CD4-positive, alpha-beta T cell treated with Interferon gamma for 1 hour (primary cell): ENCODE measurements at regions not wholly inside any gene's neighbourhood (a gene's known extent, or its start where the extent isn't known, plus 50 kb on each side); places are given as distances from the start of the nearest gene placed in this dataset.

Source experiments
- DNase-seq: peaks from one replicate; pipeline ENCODE4 v3.0.0-alpha.2; 2020

DNA sequence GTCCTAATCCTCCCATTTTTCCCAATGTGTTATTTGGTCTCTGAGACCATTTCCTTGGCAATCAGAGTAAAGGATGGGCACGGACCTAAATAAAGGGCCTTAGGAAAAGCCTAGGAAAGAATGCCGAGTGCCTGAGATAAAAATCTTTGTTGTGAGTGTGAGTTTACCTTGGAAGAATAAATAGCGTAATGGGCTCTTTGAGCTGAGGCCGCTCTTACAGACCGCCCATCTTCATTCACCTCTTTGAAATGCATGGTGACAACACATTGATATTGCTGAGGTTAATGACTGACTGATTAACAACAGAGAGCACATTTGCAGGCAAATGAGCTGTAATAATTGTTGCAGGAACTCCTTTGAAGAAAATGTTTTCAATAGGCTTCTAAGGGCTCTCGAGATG is 1967.1 kb upstream of the WWC1 start:
- no peak for DNase-seq

DNA sequence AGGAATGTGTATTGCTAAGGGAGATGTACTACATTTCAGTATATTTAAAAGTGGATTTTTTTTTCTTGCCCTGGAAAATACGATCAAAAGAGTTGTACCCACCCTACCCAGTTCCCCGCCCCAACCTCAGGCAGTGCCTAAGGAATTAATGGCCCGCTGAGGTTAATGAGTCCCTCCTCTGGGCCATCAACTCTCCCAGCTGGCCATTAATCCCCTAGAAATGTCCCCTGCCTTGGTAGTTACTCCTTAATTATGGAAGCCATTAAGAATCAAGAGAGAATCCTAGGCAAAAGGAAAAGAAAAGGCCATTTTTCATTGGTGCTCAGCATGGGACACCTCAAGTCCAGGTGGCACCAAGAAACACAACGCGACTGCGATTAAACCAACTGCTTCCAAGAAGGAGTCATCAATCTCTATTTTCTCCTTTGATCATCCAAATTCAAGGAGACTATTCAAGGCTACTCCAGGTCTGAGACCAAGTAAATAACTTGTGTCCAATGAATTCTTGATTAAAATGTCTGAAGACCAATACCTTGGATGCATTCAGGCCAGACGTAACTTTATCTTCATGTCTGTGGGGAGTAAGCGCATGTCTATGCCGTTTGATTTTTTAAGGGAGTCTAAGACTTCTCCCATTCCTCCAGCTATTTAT is 1962.2 kb upstream of the WWC1 start:
- DNase-seq, result no peak

DNA sequence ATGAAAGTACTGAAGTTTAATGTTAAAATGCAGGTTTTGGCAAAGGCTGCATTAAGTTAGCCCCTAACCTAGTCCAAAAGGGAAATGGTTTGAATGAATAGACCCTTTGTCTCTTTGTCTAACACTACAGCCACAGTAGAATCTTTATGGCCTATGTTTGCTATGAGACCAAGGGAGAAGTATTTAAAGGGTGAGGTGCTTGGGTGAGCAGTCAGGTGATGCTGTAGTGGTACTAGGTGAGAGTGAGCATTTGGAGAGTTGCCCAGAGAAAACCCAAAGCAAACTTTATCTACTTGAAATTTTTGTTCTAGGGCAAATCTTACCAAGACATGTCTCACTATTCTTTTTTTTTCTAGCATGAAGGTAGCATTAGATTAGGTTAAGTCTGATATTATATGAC is 1961.4 kb upstream of the WWC1 start:
- no peak for DNase-seq

DNA sequence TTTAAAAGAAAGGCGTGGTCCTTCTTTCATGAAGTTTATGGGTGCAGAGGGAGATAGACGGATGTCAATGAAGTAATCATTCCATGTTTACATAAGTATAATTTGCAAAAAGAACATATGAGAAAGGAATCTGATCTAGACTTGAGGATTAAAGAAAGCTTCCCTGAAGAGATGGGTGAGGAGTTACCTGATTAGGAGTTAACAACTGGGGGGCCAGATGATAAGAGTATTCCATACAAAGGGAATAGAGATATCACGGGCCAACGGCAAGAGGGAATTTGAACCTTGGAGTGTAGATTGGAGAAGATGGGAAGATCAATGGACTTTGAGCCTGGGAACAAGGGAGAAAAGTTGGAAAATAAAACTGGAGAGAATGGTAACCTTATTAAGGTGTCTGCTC is 1959.9 kb upstream of the WWC1 start:
- DNase-seq, result no peak

DNA sequence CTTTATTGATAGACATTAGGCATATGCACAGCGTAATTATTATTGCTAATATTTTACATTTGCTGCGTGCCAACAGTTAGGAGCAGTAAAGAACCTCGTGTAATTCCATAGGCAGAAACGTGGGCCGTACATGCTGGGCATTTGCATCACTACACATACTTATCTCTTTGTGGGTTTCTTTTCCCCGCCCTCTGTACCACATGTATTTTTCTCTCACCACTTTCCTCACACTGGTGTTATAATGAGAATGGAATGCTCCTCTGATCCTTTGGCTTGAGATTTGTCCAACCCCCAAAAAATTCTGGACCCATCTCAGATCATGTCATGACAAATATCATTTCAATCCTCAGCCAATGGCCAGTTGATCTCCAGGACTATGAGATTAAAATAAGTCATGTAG is 1952.6 kb upstream of the WWC1 start:
- DNase-seq, result no peak

DNA sequence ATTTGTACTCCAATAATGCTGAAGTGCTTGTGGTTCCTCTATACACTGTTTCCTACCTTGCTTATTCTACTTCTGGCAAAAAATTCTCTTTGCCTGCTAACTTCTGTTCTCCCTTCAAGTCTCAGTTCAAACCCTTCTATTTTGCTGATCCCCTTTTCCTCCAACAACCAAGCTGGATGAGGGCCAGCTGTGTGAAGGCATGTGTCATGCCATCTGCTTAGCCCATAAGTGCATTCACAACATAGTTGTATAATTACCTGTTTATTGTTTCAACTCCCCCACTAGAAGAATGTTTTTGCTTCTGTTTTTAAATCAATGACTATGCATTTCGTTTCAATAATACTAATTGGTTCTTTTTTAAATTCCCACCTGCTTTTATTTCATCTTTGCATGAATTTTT is 1951.4 kb upstream of the WWC1 start:
- no peak for DNase-seq

DNA sequence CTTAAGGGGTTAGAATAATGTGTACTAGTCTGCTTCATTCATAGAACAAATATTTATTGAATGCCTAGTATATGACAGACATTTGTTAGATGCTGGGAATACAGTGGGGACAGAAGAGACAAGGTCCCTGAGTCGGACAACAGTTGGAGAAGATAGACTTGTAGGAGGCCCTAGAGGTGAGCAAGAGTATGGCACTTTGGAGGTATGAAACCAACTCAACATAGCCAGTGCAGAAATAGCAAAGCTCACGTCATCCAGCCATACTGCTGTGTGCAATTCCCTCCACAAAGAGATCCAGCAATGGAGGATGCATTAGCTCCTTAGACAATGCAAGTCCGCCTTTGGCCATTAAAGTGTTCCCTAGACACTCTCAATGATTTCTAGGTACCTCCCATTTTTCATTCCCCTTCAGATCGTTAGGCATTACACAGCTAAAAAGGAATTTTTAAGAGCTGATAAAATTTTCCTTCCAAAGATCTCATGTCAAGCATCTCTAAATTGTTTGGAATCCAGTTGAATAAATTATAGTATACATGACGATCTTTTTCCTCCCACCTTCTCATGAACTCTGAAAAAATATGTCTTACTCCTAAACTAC is 1949.6 kb upstream of the WWC1 start:
- DNase-seq, result no peak

DNA sequence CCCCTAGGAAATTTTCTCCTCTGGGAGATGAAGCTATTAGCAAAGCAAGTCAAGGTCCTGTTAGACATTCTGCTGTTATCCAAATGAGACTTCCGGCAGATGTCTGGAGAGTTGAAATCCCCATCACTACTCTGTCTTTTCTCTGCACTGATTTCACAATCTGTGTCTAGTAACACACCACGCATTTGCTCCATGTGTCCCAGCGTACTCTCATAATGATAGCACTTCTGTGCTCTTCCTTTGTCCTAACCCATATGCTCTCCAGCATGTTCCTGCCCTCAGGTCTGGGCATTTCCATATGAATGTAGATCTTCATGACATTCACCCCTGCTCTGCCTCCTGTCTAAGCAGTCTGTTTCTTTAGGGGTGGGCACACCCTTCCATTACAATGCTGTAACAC is 1949.0 kb upstream of the WWC1 start:
- DNase-seq, result no peak

DNA sequence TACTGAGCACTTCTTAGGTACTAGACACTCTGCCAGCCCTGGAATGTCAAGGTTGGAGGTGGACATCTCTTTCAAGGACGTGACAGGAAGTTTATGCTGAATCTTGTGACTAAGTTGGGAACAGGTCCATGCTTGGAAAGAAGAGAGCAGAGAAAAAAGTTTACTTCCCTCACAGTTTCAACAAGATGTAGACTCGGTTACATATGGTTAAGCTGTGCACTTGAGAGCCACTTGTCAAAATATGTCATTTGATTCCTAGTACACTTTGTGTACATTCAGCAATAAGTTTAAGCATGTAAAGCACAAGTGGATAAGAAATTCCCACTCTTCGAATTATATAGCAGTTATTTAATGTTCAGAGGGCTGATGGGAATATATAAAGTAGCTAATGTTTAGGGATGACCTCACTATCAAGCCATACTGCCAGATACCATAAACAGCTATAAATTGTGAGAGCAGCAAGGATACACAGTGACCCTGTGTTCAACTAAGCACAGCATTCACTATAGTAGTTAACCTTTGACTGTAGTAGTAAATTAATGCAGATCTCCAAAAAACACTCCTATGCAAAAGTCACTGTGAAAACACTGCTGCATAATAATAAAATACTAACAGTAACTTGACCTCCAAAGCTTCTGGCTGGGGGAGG is 1944.6 kb upstream of the WWC1 start:
- no peak for DNase-seq

DNA sequence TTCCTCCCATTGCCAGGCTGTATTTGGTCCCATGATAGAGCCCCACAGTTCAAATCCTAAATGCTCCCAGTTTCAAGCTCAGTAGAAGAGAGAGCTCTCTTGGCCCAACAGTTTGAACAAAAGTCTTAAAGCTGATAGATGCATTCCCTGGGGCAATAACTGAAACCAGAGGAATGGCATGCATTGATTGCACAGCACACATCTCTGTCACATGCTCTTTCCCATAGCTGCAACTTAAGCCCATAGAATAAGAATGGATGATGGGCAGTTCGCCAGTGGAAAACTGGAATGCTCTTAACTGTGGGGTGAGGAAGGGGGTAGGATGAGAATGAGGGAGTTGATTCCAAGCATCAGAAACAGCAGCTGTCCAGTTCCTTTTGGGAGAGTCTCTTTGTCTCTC is 1942.4 kb upstream of the WWC1 start:
- DNase-seq, result no peak

DNA sequence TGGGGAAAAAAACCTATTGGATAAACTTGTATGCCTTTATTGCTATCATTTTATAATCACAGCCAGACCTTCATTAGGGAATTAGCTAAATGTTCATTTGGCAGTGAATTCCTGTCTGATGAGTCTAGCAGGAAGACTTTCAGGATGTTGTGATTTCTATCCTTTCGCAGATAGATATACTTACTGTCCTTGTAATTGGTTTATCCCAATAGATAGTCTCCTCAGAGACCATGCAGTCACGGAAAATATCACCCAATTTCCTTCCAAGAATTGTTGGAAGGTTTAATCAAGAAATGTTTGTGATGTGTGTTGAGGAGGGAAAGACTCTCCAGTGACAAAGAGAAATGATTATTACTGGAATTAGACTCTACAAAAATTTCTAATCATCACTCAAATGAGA is 1937.9 kb upstream of the WWC1 start:
- DNase-seq, result no peak

DNA sequence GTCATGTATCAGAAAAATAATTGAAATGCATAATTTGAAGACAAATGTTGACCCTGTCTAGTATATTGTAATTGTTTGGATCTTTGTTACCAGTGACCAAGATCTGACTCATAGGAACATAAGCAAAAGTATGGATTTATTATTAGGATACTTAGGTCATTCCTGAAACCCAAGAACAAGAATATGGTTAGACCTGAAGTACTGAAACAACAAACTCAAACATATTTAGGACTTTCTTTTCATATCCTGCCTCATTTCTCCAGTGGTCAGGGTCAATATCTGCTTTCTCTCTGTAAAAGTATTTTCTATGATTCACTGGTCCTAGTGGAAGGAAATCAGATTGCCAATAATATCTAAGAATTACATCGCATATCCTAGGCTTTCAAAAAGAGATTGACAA is 1937.1 kb upstream of the WWC1 start:
- DNase-seq, result no peak

DNA sequence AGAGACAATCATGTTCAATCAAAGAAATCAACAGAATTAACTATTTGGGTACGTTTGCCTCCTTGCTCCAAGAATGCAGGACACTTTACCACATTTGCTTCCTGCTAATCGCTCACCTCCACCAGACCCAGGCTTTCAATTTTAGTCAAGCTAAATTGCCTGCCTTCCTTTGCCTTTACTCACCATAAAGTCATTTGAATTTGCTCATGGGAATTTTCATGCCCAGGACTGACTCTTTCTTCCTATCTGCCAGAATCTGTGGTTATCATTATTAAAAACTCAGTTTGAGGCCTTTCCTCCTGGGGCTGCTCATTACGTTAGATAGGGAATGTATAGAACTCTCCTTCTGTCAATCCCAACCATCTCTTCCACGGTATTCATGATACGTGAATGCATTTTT is 1935.3 kb upstream of the WWC1 start:
- DNase-seq, result no peak

DNA sequence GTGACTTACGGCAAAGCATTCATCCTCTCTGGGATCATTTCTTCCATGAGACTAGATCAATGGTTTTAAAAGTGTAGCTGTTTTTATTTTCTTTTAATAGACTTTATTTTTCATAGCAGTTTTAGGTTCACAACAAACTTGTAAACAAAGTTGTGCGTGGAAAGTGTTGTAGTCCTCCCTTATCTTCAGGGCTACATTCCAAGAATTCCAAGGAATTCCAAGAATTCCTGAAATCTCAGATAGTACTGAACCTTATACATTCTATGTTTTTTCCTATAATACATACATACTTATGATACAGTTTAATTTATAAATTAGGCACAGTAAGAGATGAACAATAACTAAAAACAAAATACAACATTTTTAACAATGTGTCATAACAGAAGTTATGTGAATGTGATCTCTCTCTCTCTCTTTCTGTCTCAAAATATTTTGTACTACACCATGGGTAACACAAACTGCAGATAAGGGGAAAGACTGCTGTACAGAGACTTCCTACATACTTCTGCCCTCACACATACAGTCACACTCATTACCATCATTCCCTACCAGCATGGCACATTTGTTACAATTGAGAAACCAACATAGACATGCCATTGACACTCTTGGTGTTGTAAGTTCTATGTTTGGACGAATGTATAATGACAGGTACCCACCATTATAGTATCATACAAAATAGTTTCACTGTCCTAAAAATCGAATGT is 1933.2 kb upstream of the WWC1 start:
- no peak for DNase-seq

DNA sequence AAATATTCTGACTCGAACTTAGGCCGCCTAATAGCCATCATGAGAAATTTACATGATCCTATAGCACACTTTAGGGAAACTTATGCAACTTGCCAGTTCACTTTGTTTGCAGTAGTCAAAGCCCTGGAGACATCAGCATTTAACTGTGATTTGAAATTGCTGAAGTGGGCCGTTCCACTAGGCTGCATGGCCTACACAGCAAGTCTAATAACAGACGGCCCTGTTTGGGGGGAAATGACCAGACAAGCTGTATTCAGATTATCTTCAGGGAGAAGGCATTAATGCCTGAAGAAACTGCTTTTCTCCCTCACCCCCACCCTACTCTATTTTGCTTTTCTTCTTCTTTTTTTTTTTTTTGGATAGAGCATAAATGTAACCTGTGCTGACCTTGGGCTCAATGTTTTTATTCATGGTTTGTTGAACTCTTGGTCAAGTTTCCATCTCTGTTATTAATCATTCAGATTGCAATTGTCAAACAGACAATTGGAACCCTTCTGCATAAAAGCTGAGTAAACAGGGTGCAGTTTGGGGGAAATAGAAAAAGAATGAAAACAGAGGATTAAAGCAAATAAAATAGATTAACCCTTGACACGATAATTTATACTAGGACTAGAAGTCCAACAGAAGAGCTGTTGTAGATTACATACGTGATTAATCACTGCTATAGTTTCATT is 1928.2 kb upstream of the WWC1 start:
- DNase-seq, result no peak

DNA sequence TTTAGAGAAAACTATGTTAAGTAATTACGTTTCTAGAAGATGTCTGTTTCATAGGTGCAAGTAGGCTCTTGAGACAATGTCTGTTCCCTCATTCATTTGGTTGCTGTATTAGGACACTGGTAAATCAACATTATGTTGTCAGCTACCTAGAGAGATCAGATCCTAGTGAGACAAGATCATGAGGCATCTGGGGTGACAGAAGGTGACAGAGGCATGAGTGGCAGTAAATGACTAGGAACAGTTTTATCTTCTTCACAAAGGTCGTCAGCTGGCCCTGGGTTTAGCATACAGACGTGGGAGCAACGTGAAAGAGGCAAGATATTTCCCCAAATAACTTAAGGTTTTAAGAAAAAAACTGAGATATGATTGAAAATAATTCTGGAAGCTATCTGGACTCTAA is 1926.3 kb upstream of the WWC1 start:
- no peak for DNase-seq

DNA sequence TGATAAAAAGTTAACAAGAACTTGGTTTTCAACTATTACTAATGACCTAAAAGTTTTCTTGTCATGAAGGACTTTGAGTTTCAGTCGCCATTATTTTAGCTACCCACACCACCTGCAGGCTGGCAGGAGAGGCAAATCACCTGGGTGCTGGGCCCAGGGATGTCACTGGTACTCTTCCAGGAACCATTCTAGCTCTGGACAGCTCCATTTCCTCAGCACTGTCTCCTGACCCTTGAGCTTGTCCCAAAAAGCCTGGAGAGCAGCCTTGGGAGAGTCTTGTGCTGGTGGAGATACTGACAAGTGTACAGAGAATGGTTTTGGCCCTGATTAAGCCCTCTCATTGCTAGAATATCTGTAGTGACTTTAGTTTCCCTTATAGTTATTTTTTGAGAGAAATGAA is 1924.1 kb upstream of the WWC1 start:
- DNase-seq, result no peak

DNA sequence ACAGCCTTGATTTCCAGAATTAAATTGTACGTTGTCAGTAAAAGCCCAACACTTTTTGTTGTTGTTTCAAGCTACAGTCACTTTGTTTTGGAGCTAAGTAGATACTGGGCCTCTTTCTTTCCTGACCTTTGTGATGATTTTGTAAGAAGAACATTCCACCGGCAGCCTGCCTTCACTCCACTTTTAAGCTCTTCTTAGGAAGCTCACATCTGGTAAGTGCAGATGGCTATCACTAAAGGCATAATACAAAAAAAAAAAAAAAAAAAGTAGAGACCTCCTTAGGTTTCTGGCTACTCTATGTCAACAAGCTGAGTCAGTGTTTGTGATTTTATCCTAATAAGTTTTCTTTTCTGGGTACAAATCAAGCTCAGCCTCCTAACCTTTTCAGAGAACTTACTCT is 1922.1 kb upstream of the WWC1 start:
- DNase-seq, result no peak

DNA sequence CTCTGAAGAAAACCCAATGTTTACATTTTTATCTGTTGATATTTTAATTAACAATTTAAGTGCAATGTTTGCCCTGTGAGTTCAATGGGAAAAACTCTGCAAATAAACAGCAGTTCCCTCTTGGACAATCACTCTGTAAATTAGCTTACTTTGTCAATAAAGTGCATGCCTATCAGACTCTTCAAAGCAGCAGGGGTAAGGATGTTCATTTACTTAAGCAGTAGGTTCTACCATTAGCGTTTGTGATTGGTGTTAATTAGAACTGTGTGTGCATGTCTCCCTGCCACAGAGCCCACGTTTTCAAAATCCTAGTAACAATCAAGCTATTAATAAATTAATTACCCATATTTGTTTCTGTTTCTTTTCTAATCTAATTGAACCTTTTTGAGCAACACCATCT is 1921.6 kb upstream of the WWC1 start:
- DNase-seq, result no peak

DNA sequence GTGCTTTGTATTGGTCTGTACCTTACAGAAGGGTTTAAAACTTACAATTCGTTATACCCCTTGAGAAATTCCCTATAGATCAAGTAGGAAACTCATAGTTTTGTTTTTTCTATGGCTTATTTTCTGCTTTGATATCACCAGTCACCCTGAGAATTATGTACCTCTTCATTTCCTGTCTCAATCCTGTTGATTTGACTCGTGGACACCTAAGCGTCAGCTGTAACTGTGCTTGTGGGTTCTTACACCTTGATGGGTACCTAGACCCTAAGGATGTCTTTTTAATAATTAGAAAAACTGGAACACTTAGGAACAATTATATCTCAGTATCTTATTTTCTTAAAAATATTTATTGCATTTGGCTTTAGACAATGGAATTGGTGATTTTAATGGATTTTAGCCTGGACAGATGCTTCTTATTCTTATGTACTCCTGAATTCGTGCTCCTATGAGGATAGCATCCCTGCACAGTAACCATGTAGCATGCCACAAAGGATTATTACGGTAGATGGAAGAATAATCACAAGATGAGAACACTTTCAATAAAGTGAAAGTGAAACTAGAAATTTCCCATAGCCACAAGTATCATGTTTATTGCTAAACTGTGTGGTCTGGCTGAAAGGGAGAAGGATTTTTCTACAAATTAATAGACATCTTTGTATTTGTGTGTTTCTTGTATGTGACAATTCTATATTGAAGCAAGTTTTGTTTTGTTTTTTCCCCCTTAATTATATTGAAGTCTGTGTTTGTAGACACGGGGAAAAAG is 1920.3 kb upstream of the WWC1 start:
- DNase-seq, result no peak

DNA sequence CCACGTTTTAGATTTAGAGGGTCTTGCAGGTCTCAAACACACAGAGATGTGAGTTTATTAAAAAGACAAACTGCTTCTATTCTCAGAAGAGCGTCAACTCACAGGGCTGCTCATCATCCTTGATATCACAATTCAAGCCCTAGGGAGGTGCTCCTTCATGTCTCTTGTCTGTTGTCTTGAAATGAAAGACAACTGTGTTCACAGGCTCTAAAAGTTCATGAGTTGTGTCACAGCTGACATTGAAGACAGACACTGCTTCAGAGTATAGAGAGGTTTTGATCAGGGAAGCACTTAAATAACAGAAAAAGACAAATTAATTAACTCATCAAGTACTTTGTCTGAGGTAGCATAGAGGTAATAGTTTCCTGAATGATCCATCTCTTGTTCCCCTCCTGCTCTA is 1917.6 kb upstream of the WWC1 start:
- no peak for DNase-seq

DNA sequence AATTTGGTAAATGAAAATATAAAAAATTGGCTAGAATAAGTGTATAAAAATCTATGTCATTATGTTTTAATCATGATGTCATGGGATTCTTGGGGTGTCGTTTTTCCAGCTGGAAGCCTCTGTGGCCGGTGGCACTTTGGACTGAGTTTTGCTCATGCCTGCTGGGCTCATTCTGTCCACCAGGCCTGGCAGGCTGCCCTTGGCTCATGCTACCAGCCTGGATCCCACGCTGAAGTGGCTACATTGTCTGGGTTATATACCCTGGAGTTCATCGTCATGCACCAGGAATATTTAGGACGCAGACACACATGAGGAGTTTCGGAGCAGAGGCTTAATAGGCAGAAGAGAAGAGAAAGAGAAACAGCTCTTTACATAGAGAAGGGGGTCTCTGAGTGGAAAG is 1913.7 kb upstream of the WWC1 start:
- DNase-seq, result no peak

DNA sequence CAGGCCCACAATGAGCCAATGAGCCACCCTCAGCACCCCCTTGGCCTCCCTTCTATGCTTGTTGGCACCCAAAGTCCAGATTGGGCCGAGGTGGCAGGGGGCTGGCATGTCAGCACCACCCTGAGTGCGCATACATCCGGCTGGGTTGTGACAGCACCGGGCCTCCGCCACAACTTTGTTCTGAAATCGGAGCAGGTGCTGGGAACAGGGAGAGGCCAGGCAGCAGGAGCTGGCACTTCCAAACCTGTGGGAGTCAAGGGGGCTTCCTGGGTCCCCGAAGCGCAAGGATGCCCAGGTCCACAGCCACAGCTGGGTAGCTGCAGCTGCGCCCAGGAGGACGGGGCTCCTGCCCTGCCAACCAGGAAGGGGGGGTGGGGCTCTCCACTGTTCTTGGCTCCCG is 1911.9 kb upstream of the WWC1 start:
- no peak for DNase-seq
